RKO (cell line): ENCODE measurements at regions not wholly inside any gene's neighbourhood (a gene's known extent, or its start where the extent isn't known, plus 50 kb on each side); places are given as distances from the start of the nearest gene placed in this dataset.

Source experiments
- DNase-seq: peaks from one replicate; pipeline ENCODE4 v3.0.0-alpha.2; 2016; ENCODE audit warnings: low spot score

DNA sequence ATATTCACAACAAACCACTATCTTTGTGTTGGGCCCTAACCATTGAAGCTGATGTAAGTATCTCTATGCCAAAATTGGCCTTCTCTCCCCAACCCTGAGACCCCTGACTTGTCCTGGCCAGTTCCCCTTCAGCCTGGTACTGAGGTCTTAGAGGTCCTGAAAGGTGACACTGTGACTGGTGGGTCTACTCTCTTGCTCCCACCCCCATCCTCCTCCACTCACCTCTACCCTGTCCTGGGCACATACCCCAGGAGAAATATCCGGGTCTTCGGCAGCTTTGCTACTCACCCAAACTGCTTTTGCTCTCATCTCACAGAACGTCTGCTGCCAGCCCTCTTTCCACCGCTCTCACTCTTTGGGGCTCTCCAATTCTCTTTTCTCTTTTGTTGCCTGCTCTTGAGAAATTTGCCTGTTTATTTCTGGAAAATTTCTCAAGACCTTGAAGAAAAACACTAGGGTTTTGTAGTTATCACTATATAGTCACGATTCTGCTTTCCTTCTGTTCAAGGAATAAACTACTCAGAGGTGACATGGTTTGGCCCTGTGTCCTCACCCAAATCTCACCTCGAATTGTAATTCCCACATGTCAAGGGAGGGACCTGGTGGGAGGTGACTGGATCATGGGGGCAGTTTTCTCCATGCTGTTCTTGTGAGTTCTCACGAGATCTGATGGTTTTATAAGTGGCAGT lies 133.8 kb upstream of the PKDCC start:
- no peak for DNase-seq

DNA sequence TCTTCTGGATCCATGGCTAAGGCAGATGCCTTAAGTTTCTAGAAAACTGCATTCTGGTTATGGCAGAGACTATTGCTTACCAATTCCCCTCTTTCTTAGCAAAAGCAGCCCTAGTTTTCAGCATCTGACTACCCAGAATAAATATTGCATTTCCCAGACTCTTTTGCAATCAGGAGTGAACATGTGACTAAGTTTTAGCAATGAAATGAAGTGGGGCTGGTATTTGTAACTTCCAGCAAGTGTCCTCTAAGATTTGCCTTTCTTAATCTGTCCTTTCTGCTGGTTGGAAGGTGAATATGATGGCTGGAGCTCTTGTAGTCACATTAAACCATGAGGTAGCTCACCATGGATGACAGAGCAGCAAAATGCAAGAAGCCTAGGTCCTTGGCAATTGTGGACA lies 132.9 kb upstream of the PKDCC start:
- no peak for DNase-seq

DNA sequence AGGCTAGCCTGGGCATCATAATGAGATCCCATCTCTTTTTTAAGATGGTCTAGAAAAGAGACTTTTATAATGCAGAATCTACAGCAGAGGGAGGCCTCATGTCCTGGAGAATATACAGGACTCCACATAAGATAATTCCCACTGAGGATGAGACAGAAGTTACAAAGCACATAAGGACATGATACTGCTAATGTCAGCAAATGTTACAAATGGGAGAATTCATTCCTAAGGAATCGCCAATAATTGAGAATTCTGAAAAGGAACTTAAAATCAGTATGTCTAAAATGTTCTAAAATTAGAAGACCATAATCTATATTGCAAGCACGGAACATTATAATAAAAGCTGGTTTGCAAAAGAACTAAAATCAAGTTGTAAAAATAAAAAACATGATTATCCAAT lies 131.6 kb upstream of the PKDCC start:
- no peak for DNase-seq

DNA sequence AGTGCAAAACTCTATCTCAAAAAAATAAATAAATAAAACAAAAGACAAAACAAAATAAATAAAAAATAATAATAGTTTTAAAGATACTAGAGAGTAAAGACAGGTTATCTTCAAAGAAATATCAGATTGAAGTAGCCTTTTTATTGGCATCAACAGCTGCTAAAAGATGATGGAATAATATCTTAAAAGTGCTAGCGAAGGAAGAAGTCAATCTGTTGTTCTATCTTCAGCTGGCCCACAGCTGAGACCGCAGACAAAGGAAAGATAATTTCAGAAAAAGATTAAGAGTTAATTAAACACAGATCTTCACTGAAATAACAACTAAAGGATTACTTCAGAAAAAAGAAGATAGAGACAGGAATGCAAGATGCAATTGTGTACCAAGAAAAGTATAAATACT lies 130.2 kb upstream of the PKDCC start:
- no peak for DNase-seq

DNA sequence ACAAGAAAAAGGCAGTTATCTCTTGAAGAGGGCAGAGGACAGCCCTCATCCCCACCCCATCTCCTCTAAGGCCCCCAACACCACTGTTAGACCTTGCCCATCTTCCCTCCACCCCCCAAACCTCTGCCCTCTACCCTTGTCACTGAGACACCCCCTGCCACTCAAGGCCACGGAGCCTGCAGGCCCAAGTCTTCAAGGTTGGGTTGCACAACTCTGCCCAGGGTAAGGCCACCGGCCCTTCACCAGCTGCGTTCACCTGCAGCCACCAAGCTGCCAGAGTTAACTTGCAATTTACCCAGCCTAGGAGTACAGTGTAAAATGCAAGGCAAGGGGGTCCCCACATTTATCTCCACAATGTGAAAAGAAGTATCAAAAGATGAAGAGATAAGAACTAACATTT lies 128.7 kb upstream of the PKDCC start:
- DNase-seq = no peak

DNA sequence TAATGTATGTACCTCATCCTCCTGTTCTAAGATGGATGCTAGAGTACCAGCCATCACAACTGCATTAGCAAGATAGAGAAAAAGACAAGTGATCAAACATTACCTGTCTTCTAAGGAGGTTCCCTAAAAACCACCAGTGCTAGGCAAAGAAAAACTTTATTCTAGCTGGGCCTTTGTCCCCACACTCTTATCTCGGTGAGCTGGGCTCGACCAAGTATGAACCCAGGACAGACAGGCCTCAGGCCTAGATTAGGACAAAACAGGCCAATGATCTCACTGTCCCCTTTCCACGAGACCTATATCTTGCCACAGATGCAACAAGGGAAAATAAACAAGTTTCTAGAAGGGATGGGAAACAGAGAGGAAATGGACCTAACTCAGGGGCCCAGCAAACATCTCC lies 127.6 kb upstream of the PKDCC start:
- no peak for DNase-seq

DNA sequence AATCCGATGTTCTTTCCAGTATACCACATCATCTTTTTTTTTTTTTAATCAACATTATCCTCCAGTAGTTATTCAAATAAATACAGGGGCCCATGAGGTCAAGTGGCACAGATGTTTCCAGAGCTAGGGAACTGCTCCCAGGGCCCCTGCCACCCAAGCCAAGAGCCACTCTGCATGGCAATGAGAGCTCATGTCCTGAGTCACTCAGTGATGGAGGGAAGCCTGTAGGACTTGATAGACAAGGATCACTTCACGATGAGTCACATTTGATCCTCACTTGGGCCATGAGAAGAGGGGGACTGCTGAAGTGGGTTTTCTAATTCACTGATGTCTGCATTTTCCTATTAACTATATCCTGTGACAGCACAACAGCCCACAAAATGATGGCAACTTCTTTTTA lies 127.0 kb upstream of the PKDCC start:
- DNase-seq = no peak

DNA sequence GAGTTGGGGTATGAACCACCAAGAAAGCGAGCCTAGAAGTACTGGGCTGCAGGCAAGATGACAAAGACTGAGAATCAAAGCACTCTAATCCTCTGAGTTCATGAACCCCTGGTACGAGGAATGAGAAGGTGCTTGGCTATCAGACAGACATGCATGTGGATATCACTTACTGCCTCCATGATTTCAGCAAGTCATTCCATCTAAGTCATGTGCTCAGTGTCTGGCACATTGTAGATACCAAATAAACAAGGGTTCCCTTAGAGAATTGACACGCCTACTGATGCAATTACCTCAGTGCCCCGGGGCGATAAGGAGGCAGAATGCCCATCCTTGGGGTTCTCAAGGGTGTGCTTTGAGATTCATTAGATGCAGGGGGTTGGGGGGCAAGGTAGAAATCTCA lies 125.6 kb upstream of the PKDCC start:
- DNase-seq = no peak

DNA sequence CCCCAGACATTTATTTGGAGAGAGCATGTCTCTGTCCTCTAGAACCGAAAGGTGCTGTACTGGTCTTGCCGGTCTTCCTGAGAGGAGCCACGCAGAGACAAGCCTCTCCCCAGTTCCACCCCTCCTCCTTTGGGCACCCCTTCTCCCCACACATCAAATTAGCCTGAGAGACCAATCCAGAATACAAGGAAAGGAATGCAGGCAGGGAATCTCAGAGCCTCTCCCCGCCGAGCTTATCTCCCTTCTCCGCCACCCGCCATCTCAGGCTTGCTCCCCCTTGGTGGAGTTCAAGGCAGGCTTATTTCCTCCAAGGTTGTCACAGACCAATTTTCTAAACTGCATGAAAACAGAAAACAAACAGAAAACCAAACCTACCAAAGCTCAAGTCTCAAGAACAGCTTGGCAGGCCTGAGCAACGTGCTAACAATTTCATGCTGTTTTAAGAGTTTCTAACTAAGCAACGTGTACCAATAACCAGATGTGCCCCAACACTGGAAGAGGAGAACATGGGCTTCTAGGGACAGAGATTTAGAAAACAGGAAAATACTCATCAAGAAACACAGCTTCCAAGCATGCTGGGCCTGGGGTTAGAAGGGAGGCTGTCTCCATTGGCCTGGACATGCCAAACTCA lies 124.5 kb upstream of the PKDCC start:
- no peak for DNase-seq

DNA sequence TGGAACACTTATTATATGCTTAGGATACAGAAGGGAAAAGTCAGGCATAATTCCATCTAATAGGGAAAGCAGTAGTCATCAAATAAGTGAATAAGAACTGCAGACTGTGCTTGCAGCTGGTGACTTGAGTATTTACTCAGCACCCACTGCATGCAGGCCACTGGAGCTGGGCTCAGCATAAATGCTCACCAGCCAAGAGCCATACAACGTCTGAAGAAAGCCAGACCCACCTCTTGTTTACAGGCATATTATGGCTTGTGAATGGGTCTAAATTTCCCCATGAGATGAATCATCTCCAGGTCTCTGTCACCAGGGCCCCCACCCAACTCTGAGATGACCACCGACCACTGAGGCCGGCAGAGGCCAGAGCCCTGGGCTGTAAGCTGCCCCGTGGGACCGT lies 123.8 kb upstream of the PKDCC start:
- DNase-seq = no peak

DNA sequence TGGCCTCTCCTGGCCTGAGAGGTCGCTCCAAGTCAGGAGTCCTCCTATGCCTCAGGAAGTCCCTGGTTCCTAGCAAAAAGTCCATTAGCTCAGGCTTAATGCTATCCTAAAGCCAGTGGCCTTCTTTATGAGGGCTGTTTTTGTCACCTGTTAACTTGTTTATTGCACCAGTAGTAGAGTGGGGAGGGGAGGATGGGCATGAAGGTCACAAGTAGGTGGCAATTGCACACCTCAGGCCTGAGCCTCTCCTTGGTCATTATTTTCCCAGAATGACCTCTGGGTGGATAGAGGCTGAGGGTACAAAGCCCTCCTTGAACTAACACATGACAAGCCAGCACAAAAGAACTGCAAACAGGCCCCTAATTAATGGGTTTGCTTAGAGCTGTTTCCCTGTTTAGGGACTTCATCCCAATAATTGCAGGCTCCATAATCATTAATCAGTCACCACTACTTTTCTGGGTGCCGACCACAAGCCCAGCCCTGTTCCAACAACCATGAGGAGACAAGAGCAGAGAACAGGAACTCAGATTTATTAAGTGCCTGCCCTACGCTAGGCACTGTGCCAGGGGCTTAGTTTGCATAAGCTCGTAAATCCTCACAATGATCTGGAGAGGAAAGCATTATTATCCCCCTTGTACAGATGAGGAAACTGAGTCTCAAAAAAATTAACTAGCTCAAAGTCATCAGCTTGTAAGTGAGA lies 123.0 kb upstream of the PKDCC start:
- DNase-seq = no peak

DNA sequence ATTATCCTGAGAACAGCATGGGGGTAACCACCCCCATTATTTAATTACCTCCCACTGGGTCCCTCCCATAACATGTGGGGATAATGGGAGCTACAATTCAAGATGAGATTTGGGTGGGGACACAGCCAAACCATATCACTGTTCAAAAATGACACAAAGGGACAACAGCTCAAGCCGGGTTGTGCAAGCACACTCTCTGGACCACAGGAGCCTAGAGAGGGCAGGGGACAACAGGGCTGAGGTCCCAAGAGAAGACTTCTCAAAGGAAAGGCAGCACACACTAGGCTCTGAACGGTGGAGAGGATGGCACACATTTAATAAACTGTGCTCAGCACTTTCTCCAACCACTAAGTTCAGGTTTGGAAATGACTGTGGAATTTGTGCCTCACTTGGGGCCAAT lies 122.1 kb upstream of the PKDCC start:
- no peak for DNase-seq

DNA sequence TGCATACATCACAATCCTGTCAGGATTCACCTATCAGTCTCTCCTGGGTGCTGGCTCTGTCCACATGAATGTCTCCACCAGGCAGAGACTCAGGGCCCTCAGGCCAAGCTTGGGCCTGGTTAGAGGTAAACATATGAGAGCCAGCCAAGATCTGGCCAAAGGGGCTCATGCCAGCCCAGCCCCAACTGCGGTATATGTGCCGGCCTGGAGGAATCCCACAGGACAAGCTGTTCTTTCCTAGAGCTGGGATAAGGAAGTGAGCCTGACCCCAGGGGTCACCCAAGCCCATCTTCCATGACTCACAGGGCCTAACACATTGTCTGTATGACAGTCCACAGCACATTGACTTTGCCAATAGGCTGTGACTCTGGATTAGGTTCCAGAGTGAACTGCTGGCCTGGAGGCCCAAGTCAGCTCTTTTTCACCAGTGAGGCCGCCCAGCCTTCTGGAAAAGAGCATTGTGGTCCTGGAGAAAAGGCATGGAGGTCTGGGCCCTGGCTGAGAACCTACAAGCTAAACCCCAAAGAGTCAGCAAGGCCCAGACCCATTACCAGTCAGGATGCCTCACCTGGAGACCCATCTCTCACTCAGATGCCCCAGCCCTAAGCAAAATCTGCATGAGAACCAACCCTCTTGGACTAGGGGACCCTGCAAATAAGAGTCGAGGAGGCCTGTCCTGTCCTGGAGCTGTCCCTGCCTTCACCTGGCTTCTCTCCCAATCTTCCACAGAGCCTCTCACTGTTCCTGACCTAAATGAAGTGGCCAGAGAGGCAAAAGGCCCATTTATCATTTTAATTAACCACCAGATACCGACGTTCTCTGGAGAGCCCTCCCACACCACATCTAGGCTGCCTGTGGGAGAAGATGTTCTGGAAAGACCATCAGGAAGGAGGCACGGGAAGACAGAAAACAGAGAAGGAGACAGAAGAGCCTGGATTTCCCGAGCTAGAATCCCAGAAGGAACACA lies 120.9 kb upstream of the PKDCC start:
- no peak for DNase-seq

DNA sequence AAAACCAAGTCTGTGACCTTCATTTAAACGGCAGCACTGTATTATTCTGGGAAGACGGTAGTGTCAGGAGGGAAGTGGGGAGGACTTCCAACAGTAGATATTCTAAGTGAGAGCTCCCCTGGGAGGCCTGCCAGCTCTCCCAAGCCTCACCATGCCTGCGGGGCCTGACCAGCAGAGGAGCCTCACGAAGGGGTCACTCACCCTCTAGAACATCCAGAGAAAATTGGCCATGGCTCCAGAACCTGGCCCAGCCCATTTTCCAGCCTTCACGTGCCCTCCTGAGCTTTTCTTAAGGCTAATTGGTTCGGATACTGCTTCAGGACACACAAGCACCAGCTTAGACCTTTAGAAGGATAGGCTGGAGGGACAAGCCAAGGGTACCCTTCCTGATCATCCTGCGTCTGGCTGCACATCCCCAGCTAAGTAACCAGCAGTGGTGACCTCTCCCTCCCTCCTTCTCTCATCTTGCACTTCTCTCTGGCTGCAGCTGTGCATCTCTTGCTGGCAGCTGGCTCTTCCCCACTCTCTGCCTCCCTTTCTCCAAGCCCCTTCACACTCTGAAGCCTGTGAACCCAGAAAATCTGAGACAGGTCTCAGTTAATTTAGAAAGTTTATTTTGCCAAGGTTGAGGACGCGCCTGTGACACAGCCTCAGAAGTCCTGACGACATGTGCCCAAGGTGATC lies 120.1 kb upstream of the PKDCC start:
- DNase-seq = no peak

DNA sequence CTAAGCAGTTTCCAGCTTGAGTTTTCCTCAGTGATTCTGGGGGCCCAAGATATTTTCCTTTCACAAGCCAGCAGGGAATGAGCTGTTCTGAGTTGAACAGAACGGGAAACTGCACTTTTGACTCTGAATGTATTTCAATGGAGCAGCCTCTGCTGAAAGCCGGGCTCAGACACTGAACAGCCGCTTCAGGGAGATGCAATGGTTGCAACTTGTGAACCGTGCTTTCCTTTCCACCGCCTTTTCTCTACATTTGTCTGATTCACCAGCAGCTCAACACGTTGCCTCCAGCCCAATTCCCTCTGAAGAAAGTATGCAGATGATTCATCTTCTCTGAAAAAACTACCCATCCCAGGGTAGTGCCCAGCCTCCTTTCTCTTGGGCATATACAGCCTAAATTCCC lies 119.3 kb upstream of the PKDCC start:
- DNase-seq = no peak

DNA sequence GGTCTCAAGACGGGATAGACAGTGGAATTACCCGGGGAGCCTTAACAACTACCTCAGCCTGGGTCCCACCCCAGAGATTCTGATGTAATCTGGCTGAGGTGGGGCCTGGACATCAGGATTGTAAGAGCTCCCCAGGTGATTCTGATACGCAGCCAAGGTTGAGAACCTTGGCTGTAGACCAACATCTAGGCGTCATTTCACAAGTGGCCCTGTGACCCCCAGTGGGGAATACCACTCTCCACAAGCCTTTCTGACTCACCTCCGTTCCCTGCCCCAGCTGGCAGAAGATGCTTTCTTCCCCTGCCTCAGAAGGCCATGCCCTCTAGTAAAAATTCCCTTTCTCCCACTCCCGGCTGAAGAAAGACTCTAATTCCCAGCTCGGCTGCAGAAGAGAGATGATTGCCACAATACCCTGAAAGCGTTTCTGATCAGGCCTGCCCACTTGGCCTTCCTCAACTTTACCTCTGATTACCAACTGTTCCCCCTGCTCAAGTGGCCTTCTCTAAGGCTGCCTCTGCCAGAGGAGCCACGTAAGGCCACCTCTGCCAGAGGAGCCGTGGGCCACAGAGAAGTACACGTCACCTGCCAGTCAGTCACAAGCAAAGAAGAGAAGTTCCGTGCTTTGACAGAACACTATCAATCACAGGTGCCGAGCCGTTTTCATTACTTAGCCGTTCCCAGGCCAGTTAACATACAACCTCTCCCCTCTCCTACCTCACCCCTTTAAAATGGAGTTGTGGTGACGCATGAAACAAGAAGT lies 116.8 kb upstream of the PKDCC start:
- DNase-seq = no peak

DNA sequence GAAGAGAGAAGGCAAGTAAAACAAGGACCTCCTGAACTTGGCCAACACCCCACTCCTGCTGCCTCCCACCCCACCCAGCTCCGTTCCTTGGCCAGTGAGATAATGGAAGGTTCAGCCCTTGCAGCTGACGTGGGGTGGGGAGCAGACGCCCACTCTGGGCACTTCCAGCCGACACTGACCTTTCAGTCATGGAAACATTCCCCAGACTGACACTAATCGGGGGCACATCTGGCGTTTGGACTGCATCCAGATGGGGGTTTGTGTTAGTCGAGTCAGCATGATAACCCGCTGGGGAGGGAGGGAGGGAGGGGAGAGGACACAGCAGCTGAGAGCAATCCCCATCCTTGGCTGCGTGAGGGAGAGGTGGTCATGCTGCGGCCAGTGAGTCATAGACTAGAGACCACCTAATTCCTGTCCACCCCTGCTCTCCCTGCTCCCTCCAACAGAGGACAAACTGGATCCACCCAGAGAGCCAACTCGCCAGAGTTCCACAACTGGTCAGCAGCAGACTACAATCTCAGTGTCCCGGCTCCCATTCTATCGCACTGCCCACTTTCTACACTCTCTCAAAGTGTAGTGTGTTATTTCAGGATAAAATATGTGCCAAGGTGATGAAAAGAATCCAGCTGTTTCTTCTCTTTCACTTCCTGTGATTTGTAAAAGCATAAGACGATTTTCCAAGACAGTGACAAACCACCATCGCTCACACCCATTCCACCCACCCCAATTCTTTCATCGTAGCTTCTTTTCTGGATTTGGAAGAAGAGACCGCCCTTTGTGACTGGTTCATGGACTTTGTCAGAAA lies 115.4 kb upstream of the PKDCC start:
- DNase-seq = no peak

DNA sequence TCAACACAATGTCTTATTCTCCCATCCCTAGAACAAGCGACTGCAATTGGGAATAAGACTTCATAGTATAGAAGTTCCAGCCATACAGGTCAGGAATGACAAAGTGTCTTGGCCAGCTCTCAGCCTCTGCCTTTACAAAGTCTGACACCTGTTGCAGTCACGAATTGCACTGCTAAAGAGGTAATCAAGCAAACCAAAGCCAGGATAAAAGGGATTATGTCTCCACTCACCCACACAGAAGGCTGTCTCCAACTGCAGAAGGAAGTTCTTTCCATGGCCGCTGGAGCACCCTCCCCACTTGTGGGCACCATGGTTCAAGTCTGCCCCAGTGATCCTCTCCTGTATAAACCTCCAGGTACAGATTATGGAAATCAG lies 114.8 kb upstream of the PKDCC start:
- no peak for DNase-seq

DNA sequence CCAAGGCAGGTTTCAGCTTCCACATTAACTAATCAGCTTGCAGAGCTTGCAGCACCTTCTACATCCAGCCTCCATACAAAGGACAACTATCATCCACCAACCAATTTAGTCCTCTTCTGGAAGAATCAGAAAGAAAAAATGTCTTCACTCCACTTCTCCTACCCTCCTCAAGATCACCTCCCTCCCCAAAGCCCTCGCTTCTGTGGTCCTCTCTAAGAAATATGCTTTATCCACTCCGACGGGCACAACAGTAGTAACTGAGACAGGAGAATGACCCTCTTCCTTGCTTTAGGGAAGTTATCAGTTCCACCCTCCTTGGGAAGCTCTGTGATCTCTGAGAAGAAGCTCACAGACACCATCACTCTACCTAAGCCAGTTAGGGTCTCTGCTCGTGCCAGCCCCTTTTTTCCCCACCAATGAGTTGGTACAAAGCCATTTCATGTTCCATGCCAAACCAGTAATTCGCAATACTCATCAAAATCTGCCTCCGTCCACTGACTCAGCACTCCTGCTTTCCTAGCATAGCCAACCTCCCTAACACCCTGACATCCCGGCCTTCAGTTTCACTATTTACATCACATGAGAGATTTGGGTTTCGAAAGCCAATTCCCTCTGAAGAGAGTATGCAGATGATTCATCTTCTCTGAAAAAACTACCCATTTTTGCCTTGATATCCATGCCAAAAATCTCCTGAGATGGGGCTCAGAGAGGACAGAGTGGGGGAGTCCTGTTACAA lies 114.1 kb upstream of the PKDCC start:
- no peak for DNase-seq
